C4-2B (cell line): ENCODE measurements at regions not wholly inside any gene's neighbourhood (a gene's known extent, or its start where the extent isn't known, plus 50 kb on each side); places are given as distances from the start of the nearest gene placed in this dataset.

Source experiments
- ZFX ChIP-seq: fragments of 450-650 bp; IDR thresholded peaks from 2 replicates; pipeline ENCODE4 v1.6.1; 2017
- TF ChIP-seq, protein P1 (sequence below): fragments of 450-650 bp; conservative IDR thresholded peaks from 2 replicates; pipeline ENCODE4 v1.5.1; 2017; ENCODE audit warnings: mild to moderate bottlenecking

DNA sequence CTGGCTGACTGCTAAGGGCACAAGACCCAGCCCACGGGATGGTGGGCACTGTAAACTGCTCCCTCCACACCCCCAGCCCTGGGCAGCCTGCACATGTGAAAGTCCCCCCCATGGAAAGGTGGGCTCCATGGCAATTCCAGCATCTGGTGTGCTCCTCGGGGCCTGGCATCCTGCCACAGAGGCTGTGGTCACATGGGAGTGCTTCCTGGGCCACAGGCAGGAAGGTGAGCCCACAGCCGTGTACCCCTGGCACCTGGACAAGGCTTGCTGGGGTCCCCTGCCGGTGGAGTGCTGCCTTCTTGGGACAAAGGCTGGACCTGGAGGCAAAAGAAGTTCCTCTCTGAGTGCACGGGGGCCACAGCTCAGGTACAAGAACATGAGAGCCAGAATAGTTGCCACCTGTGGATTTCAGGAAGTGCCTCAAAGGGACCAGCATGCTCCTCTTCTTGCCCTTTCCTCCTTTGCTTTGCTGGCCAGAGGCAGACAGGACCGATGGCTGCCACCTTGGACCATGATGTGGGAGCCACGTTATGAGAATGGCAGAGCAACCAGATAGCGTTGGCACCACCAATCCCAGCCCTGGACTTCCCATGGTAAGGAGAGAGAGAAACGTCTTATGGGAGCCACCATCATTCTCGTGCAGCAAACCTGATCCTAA is 120.2 kb upstream of the MLN start:
- TF ChIP-seq, protein P1, sequence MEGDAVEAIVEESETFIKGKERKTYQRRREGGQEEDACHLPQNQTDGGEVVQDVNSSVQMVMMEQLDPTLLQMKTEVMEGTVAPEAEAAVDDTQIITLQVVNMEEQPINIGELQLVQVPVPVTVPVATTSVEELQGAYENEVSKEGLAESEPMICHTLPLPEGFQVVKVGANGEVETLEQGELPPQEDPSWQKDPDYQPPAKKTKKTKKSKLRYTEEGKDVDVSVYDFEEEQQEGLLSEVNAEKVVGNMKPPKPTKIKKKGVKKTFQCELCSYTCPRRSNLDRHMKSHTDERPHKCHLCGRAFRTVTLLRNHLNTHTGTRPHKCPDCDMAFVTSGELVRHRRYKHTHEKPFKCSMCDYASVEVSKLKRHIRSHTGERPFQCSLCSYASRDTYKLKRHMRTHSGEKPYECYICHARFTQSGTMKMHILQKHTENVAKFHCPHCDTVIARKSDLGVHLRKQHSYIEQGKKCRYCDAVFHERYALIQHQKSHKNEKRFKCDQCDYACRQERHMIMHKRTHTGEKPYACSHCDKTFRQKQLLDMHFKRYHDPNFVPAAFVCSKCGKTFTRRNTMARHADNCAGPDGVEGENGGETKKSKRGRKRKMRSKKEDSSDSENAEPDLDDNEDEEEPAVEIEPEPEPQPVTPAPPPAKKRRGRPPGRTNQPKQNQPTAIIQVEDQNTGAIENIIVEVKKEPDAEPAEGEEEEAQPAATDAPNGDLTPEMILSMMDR, result no peak
- TF ChIP-seq ZFX, result no peak
